NCI-H1092 treated with DMSO at 0.1 percent for 48 hours (cell line): ENCODE measurements at regions not wholly inside any gene's neighbourhood (a gene's known extent, or its start where the extent isn't known, plus 50 kb on each side); places are given as distances from the start of the nearest gene placed in this dataset.
"Not testable (repeated sequence)": the region's sequence is repeated elsewhere in the genome, so short reads cannot be mapped to it uniquely, and the experiment has no call there.

ENCODE experiments used
- DNase-seq: peaks from one replicate; lab custom pipeline; 2025; lab: John Stamatoyannopoulos, UW

DNA sequence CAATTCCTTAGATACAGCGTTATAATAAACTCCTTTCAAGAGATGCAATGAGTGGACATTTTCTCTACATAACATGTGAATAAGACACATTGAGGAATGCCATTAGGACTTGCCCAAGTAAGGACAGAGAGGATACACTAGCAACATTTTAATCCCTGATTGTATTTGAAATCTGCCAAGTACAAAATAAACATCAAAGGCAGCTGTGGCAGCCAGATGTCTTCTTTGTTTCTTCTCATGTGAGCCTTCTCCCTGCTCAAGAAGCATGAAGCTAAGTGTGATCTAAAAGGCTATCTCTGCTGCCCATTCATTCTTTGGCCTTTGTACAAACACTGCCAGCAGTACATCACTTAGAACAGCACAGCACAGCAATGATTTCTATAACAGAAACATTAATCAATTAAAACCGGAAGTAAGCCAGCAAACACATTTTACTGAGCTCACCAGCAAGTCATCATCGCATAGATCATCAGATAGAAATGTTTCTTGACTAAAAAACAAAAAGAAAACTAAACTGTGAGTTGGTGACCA lies 364.0 kb downstream of the CNTN6 start:
- peak; percentile 23 for DNase-seq

DNA sequence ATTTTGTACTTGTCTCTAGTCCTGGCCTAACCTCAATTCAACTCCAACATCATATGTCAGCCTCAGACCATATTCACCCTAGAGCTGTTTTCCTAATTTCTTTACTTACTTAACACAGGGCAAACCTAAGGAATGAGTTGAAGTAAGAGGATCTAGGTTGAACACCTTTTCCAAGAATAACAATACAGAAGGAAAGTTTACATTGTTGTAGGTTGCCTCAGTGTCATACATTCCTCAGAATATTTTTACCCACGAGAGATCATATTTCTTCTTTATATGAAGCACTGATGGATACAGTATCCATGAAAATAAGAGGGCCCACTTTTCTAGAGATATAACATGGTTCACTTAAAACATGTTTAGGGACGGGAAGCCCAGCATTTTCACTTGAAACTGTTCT lies 369.5 kb downstream of the CNTN6 start:
- DNase-seq, result no peak

DNA sequence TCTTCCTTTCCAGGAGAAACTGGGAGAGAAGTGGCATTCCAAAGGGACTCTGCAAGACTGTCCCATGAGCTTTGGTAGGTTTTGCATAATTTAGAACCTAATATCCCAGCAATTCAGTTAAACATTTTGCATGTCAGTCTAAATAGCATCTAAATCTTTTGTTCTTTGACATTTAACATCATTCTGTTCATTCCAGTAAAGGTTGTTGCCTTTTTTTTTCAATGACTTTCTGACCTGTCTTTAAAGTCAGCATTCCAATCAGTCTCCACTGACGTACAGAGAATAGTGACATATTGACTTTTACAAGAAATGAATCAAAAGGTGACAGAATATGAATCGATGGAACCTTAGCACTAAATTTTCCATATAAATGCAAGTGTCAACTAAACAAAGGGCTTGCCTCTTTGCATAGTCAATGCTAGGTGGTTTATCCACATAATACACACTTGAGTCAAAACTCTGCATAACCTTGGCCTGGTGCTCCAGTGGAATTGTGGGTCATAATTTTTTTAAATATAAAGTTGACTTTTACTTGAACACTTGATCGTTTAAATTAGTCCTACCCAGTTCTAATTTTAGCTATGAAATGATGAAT lies 370.1 kb downstream of the CNTN6 start:
- DNase-seq, result no peak

DNA sequence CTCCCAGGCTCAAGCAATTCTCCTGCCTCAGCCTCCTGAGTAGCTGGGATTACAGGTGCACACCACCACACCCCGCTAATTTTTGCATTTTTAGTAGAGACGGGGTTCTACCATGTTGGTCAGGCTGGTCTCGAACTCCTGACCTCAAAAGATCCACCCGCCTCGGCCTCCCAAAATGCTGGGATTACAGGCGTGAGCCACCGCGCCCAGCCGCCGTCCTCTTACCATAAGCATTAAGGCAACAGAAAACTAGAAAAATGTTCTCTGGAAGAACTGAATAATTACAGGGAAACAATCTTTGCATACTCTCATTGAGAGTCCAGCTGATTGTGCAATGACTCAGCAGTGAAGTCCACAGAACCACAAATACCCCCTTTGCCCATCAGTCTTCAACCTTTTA lies 372.3 kb downstream of the CNTN6 start:
- DNase-seq, result not testable (repeated sequence)

DNA sequence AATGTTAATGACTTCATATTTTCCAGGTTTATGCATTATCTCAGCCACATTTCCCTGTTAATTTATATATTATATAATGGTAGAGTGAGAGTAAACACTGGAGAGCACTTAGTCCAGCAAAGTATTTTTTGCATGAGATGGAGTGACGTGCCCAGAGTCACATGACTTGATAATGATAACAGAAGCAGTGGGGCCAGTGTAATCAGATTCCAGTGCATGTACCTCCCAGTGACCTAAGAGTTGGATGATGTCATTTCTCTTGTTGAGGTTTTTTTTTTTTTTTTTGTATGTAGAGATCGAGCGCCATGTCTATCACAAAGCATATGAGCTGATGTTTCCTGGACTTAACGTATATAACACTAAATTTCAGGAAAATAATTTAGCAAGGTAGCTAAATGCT lies 375.3 kb downstream of the CNTN6 start:
- no peak for DNase-seq

DNA sequence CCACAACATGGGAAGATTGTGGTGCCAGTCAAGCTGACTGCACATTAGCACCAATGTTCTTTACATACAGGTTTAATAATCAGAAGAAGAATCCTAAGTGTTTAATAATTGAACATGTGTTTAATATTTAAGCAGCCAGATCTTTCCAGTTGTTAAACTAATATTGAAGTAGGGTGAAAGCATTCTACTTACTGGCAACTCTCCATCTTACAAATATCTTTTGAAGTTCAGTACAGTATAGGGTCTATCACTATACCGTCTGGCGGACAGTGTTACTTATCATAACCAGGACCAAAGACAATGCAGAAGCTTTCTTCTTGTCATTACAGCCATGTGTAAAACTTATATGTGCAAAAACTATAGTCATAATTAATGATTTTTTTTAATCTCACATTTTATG lies 376.4 kb downstream of the CNTN6 start:
- no peak for DNase-seq

DNA sequence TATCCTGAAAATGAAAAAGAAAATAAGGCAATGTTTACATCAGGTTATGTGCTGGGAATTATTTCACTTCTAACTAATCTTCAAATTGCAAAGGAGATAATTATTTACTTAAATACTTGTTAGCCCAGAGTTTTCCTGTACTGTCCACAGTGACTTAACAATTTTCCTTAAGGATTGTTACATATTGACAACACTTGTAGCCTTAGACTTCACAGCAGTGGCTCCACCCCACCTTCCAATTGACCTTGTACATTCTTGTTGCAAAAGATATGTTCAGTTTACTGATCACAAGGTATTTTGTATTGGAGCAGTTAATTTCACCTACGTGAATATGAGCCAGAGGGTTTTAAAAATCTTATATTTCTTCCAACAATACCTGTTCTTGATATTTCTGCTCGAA lies 376.9 kb downstream of the CNTN6 start:
- DNase-seq, result no peak

DNA sequence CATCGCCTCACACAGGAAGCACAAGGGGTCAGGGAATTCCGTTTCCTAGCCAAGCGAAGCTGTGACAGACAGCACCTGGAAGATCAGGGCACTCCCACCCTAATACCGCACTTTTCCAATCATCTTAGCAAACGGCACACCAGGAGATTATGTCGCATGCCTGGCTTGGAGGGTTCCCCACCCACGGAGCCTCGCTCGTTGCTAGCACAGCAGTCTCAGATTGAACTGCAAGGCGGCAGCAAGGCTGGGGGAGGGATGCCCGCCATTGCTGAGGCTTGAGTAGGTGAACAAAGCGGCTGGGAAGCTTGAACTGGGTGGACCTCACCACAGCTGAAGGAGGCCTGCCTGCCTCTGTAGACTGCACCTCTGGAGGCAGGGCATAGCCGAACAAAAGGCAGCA lies 384.8 kb downstream of the CNTN6 start:
- DNase-seq, result no peak

DNA sequence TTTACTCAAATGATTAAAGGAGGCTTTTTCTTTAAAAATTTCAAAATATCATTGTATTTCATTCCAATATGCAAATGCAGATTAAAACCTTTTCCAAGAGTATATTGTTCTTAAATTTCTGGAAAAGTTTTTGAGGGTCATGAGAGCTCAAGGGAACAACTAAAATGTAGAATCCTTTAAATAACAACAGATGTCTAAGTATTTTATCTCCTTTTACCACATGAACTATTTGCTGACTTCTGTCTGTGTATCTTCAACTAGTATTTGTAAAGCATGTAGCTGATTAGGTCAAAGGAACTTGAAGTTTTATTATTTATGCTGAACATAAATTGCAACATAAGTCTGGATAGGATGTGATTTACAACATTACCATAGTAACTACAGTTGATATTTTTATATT lies 402.6 kb downstream of the CNTN6 start:
- no peak for DNase-seq

DNA sequence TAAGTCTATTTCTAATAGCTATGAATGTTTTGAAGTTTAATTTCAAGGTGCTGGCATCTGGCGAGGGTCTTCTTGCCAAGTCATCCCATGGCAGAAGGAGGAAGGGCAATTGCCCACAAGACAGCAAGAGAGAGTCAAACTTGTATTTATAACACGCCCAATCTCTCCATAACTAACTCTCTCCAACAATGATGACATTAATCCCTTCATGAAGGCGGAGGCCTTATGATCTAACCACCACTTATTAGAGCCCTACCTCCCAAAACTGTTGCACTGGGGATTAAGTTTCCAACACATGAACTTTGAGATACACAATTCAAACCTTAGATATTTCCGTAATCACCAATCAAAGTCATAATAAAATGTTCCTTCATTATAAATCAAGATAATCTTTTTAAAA lies 406.9 kb downstream of the CNTN6 start:
- no peak for DNase-seq

DNA sequence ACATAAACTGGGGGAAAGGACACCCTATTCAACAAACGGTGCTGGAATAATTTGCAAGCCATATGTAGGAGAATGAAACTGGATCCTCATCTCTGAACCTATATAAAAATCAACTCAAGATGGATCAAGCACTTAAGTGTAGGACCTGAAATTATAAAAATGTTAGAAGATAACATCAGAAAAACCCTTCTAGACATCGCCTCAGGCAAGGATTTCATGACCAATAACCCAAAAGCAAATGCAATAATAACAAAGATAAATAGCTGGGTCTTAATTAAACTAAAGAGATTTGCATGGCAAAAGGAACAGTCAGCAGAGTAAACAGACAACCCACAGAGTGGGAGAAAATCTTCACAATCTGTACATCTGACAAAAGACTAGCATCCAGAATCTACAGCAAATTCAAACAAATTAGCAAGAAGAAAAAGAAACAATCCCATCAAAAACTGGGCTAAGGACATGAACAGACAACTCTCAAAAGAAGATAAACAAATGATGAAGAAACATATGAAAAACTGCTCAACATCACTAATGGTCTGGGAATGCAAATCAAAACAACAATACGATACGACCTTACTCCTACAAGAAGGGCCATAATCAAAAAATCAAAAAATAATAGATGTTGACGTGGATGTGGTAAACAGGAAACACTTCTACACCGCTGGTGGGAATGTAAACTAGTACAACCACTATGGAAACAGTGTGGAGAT lies 408.7 kb downstream of the CNTN6 start:
- DNase-seq, result no peak

DNA sequence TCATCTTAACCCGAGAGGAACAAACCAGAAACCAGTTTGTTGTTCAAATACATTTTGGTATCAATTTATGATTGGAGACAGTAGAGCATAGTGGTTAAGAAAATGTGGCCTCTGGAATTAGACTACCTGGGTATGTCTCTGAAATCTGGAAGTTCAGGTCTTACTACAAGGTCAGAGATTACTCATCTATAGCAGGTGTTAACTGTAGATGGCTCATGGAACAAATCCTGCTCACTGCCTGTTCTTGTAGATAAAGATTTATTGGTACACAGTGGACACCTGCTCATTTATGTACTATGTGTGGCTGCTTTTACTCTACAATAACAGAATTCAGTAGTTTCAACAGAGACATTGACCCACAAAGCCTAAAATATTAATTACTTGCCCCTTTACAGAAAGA lies 413.3 kb downstream of the CNTN6 start:
- DNase-seq, result no peak

DNA sequence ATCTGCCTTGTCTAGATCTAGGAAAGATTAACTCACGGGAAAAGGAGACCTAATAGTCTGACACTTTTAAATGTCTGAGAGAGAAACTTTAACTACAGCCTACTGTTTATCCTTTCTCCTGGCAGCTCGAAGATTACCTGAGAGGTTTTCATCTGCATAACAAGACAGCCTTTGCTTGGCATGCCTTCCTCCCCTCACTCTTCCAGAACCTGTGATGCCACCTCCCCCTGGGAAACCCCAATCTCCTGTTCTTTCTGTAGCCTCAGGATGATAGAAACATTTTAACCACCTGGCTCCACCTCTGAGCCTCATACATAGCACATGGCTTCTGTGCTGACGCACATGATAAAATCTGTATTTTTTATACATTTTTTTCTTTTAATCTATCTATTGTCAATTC lies 420.8 kb downstream of the CNTN6 start:
- DNase-seq, result no peak

DNA sequence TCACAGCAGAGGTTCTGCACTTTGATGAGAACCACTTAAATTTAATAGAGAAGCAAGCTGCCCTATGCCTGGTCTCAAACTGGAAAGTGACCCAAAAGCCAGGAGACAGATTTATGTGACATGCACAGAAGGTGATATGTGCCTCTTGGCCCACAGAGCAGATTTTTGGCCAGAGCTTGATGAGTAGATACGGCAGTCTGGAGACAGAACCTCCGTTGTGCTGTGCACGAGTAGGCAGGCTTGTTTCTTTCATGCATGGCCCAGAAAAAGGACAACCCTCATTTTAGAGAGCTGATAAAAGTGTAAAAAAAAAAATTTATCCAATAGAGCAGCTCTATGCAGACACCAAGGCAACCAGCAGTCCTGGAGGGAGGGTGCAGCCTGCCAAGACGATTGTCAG lies 423.1 kb downstream of the CNTN6 start:
- DNase-seq, result peak; percentile 30

DNA sequence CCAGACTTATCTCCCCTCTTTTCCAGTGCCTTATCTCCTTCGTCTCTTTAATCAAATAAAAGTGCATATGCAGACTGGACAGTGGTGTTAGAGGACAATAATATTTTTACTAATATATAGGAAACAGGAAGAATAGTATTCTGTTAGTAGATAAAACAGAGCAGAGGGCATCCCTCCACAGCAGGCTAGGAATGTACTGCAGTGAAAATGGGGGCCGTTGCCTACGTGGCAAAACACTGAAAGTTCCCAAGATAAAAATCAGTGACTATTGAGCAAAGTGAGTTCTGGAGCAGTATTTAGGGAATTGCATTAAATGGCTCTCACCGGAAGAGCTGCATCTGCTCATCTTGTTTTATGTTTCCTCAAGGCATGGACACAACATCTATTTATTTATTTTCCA lies 435.0 kb downstream of the CNTN6 start:
- no peak for DNase-seq

DNA sequence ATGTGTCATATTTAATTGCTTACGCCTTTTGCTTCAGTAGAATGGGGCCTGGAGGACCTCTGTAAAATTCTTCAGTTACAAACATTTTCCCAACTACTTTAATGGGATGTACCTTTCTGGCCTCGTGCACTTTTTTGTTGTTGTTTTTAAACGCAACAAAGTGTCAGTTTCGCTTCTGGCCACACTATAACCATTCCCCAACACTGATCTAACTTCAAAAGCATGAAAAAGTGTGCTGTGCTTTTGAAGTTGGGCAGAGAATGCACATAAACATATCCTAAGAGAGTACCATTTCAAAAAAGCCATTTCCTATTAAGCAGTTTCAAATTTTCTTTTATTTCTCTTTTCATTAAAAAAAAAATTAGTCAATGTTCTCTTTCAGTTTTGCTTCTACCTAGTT lies 435.8 kb downstream of the CNTN6 start:
- DNase-seq, result no peak

DNA sequence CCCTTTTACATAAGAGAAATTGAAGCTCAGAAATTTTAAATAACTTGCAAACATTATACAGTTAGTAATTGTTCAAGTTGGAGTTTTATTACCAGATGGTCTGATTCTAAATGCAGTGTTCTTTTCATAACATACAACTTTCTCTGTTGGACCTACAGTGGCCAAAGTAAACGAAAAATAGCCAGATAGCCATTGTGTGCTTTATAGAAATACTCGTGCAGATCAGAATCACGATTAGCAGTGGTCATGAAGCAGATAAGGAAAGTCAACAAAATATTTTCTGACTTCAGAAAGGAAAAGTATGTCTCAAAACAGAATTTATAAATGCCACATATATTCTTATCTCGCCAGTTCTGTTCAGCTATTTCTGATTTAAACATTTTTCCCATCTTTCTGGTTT lies 436.9 kb downstream of the CNTN6 start:
- no peak for DNase-seq

DNA sequence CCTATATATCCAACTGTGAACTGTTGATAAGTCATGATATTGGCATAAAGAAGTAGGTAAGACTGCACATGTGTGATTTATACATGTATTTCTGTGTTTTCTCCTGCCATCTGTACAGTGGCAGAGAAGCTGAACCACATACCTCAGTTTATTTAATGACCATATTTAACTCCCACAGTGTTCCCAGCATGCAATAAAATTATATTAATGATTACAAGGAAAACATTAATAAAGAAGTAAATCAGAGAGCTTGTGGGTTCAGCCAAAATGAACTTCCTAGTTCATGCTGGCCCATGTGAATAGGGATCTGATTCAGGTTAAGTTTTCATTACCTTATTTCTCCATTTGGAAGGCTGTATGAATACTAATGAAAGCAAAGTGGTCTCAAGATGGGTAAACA lies 439.2 kb downstream of the CNTN6 start:
- DNase-seq, result no peak

DNA sequence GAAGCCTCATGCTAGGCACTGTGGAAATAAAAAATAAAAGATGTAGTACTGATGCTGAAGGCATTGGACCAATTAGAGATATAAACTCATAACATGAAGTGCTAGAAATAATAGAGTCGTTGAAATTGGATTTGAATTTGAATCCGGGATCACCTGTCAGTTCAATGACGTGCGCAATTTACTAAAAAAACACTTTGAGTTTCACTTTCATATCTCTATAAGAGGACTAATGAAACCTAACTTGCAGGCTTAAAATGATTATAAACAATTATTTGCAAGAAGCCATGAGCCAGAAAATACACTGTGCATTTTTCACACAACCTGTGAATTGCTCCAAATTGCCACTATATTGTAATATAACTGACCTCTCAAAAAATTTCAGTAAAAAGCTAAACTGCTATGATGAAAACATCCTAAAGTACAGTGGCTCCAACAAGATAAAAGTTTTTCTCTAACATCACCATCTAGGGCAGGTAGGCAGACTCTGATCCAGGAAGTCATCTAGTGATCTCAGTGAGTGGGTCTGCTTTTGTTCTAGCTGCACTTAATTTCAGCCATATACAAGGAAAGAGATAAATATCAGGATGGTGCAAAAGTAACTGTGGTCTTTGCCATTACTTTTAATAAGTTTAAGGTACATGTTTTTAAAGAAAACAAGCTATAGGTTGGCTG lies 440.2 kb downstream of the CNTN6 start:
- no peak for DNase-seq

DNA sequence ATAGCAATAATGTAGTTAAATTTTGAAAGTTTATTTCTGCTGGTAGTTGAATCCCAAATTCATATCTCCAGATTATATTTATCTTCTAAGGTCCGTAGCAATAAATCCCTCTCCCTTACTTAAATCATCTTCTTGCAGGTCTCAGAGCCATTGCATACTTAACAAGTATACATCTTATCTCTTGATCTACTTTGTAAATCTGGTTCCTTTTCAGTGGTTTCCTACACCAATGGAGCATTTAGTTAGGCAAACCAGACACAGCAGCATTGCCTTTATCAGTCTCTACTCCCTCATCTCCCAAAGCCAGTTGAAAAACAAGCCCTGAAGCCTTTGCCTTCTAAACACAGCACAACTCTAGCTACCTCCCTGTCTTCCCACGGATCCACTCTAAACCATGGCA lies 440.9 kb downstream of the CNTN6 start:
- DNase-seq, result no peak

DNA sequence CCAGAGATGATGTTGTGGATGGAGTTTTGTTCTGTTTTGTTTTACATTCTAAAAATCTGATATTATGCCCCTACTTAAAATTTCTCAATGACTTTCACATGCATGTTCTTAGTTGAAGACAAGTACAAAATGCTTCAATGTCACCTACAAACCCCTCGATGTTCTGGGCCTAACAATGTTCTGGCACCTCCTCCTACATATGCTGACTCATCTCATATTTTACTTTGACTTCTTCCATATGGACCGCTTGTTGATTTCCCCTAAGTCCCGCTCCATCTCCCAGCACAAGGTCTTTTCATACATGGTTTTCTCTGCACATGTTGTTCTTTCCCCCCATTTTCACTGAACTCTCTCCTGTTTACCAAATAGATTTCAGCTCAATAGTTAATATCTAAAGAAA lies 441.4 kb downstream of the CNTN6 start:
- DNase-seq, result no peak

DNA sequence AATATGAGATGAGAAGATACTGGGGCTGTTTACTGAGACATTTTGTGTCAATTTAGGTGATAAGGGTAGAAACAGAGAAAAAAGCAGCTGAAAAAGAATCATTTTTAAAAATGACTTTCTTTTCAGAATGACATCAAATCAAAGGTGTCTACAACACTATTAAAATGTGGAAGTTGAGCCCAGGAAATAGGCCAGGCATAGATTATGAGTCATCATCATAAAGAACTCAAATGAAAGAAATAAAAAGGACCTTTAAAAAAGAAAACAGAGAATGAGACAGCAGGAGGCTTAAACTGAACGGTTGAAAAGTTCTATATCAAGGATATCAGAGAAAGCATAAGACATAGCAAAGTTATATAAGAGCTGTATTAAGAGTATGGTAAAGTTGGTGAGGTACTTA lies 442.5 kb downstream of the CNTN6 start:
- DNase-seq, result no peak

DNA sequence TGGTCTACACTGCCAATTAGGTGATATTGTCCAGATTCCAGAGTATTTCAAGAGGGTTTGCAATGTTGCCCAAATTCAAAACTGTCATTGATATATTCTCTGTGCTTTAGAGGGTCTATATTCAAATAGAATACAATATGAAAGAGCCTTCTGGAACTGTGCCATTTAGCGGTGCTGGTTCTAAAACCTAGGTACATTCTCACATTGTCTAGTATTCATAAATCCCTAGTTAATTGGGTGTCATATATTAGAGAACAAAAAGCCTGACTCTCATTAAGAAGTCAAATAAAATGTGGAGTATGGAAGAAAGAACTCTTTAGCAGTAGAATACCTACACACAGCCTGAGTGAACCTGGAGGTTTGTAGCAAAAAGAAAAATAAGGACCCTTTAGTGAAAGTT lies 447.9 kb downstream of the CNTN6 start:
- DNase-seq, result no peak
